ENCODE measurements at regions not wholly inside any gene's neighbourhood (a gene's known extent, or its start where the extent isn't known, plus 50 kb on each side); places are given as distances from the start of the nearest gene placed in this dataset.

GRCh38 chr3:36164400-36164799, 215.9 kb upstream of the STAC start:
- TF ChIP-seq, protein P1, sequence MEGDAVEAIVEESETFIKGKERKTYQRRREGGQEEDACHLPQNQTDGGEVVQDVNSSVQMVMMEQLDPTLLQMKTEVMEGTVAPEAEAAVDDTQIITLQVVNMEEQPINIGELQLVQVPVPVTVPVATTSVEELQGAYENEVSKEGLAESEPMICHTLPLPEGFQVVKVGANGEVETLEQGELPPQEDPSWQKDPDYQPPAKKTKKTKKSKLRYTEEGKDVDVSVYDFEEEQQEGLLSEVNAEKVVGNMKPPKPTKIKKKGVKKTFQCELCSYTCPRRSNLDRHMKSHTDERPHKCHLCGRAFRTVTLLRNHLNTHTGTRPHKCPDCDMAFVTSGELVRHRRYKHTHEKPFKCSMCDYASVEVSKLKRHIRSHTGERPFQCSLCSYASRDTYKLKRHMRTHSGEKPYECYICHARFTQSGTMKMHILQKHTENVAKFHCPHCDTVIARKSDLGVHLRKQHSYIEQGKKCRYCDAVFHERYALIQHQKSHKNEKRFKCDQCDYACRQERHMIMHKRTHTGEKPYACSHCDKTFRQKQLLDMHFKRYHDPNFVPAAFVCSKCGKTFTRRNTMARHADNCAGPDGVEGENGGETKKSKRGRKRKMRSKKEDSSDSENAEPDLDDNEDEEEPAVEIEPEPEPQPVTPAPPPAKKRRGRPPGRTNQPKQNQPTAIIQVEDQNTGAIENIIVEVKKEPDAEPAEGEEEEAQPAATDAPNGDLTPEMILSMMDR (conservative IDR thresholded peaks at IDR 0.05; ENCODE audit: low read depth, low read length): no peak
- TF ChIP-seq EZH2 (IDR thresholded peaks at IDR 0.05; ENCODE audit: borderline replicate concordance, low read depth, low read length, poor library complexity, severe bottlenecking): no peak
